ENCODE measurements at regions not wholly inside any gene's neighbourhood (a gene's known extent, or its start where the extent isn't known, plus 50 kb on each side); places are given as distances from the start of the nearest gene placed in this dataset.

- H3K9me3 Mint-ChIP-seq = peaks cover 10% of the 10 kb centered on the region
- H3K4me1 Mint-ChIP-seq = peaks cover 14% of the 10 kb centered on the region
- DNase-seq (ENCODE audit: low read depth, low spot score) = no peak
- H3K27ac Mint-ChIP-seq (ENCODE audit: unreplicated experiment) = no peak overlapping the region
- no peaks in the 10 kb centered on the region for H3K36me3 Mint-ChIP-seq (ENCODE audit: low read depth)
- no peaks in the 10 kb centered on the region for H3K27me3 Mint-ChIP-seq (ENCODE audit: low read depth)
- no peak for TF ChIP-seq CTCF (conservative IDR thresholded peaks at IDR 0.05)
- H3K4me3 Mint-ChIP-seq = no peak overlapping the region
These were observed 360.3 kb downstream of the IRS1 start for GRCh38 chr2:226439337-226439736.

- Mint-ChIP-seq H3K9me3 (peaks cover 8% of the 10 kb centered on the region), H3K4me1 (peaks cover 14% of the 10 kb centered on the region), H3K27ac (ENCODE audit: unreplicated experiment) (no peak overlapping the region), H3K4me3 (no peak overlapping the region), H3K27me3 (ENCODE audit: low read depth) (no peaks in the 10 kb centered on the region), H3K36me3 (ENCODE audit: low read depth) (no peaks in the 10 kb centered on the region)
- no peak for TF ChIP-seq CTCF (conservative IDR thresholded peaks at IDR 0.05)
- no peak for DNase-seq (ENCODE audit: low read depth, low spot score)
These were observed 364.5 kb downstream of the IRS1 start for GRCh38 chr2:226435146-226435545.

GRCh38 chr2:226434702-226435101, 364.9 kb downstream of the IRS1 start:
- Mint-ChIP-seq H3K36me3 (ENCODE audit: low read depth) (no peaks in the 10 kb centered on the region), H3K9me3 (peaks cover 8% of the 10 kb centered on the region), H3K4me3 (no peak overlapping the region), H3K4me1 (peaks cover 14% of the 10 kb centered on the region), H3K27me3 (ENCODE audit: low read depth) (no peaks in the 10 kb centered on the region), H3K27ac (ENCODE audit: unreplicated experiment) (no peak overlapping the region)
- no peak for TF ChIP-seq CTCF (conservative IDR thresholded peaks at IDR 0.05)
- DNase-seq (ENCODE audit: low read depth, low spot score) = no peak

GRCh38 chr2:226431288-226431948, 368.2 kb downstream of the IRS1 start:
- no peak for TF ChIP-seq CTCF (conservative IDR thresholded peaks at IDR 0.05)
- no peak for DNase-seq (ENCODE audit: low read depth, low spot score)
- no peaks in the 10 kb centered on the region for H3K27me3 Mint-ChIP-seq (ENCODE audit: low read depth)
- H3K27ac Mint-ChIP-seq (ENCODE audit: unreplicated experiment) = no peak overlapping the region
- H3K9me3 Mint-ChIP-seq = peaks cover 6% of the 10 kb centered on the region
- H3K4me1 Mint-ChIP-seq = peaks cover 14% of the 10 kb centered on the region
- H3K36me3 Mint-ChIP-seq (ENCODE audit: low read depth) = no peaks in the 10 kb centered on the region
- no peak overlapping the region for H3K4me3 Mint-ChIP-seq

GRCh38 chr2:226429476-226429875, 370.1 kb downstream of the IRS1 start:
- Mint-ChIP-seq H3K36me3 (ENCODE audit: low read depth) (no peaks in the 10 kb centered on the region), H3K4me3 (no peak overlapping the region), H3K27me3 (ENCODE audit: low read depth) (no peaks in the 10 kb centered on the region), H3K9me3 (no peaks in the 10 kb centered on the region), H3K4me1 (peaks cover under 1% of the 10 kb centered on the region), H3K27ac (ENCODE audit: unreplicated experiment) (no peak overlapping the region)
- TF ChIP-seq CTCF (conservative IDR thresholded peaks at IDR 0.05) = no peak
- no peak for DNase-seq (ENCODE audit: low read depth, low spot score)
